Endothelial cell (in vitro differentiated cells): ENCODE measurements at regions not wholly inside any gene's neighbourhood (a gene's known extent, or its start where the extent isn't known, plus 50 kb on each side); places are given as distances from the start of the nearest gene placed in this dataset.
"Not testable (repeated sequence)": the region's sequence is repeated elsewhere in the genome, so short reads cannot be mapped to it uniquely, and the experiment has no call there.

Experiments used
- DNase-seq: peaks from one replicate; pipeline ENCODE4 v3.0.0; 2021; ENCODE audit warnings: low spot score
- H3K27ac Mint-ChIP-seq: one replicate; pipeline ENCODE4 v1.8.0; 2021; ENCODE audit warnings: mixed read lengths, inconsistent platforms; ENCODE audit not compliant: unreplicated experiment
- H3K27me3 Mint-ChIP-seq: one replicate; pipeline ENCODE4 v1.8.0; 2021; ENCODE audit warnings: mild to moderate bottlenecking, moderate library complexity, mixed read lengths, inconsistent platforms; ENCODE audit not compliant: unreplicated experiment
- H3K36me3 Mint-ChIP-seq: one replicate; pipeline ENCODE4 v1.8.0; 2021; ENCODE audit warnings: mild to moderate bottlenecking, low read depth, mixed read lengths, inconsistent platforms; ENCODE audit not compliant: unreplicated experiment
- H3K4me1 Mint-ChIP-seq: one replicate; pipeline ENCODE4 v1.8.0; 2021; ENCODE audit warnings: mild to moderate bottlenecking, mixed read lengths, inconsistent platforms; ENCODE audit not compliant: unreplicated experiment
- H3K4me3 Mint-ChIP-seq: one replicate; pipeline ENCODE4 v1.8.0; 2021; ENCODE audit warnings: mild to moderate bottlenecking, mixed read lengths, inconsistent platforms; ENCODE audit not compliant: unreplicated experiment
- H3K9me3 Mint-ChIP-seq: one replicate; pipeline ENCODE4 v1.8.0; 2021; ENCODE audit warnings: mixed read lengths, inconsistent platforms; ENCODE audit not compliant: unreplicated experiment
- CTCF ChIP-seq: fragments of 200-600 bp; sonication (generic); IDR thresholded peaks from one replicate; pipeline ENCODE4 v1.5.0; 2021; ENCODE audit warnings: antibody characterized with exemption; ENCODE audit not compliant: unreplicated experiment

- no peak overlapping the region for H3K4me3 Mint-ChIP-seq
- no peaks in the 10 kb centered on the region for H3K27me3 Mint-ChIP-seq
- no peak for TF ChIP-seq CTCF
- H3K36me3 Mint-ChIP-seq: no peaks in the 10 kb centered on the region
- H3K27ac Mint-ChIP-seq: no peak overlapping the region
- no peaks in the 10 kb centered on the region for H3K4me1 Mint-ChIP-seq
- H3K9me3 Mint-ChIP-seq: no peaks in the 10 kb centered on the region
- DNase-seq: no peak
Observed at GRCh38 chr5:117731446-117731845, 1156.8 kb upstream of the SEMA6A start.

GRCh38 chr5:117720784-117721183, 1146.2 kb upstream of the SEMA6A start:
- H3K4me3 Mint-ChIP-seq, H3K27me3 Mint-ChIP-seq, DNase-seq, H3K27ac Mint-ChIP-seq, H3K9me3 Mint-ChIP-seq, H3K36me3 Mint-ChIP-seq, H3K4me1 Mint-ChIP-seq: not testable (repeated sequence)

GRCh38 chr5:117719413-117719812, 1144.8 kb upstream of the SEMA6A start:
- H3K27me3 Mint-ChIP-seq: no peaks in the 10 kb centered on the region
- peaks cover 4% of the 10 kb centered on the region for H3K9me3 Mint-ChIP-seq
- no peak overlapping the region for H3K27ac Mint-ChIP-seq
- H3K4me1 Mint-ChIP-seq: no peaks in the 10 kb centered on the region
- no peaks in the 10 kb centered on the region for H3K36me3 Mint-ChIP-seq
- no peak for TF ChIP-seq CTCF
- H3K4me3 Mint-ChIP-seq: no peak overlapping the region
- DNase-seq: no peak

GRCh38 chr5:117713585-117714198, 1139.1 kb upstream of the SEMA6A start:
- H3K9me3 Mint-ChIP-seq: peaks cover 10% of the 10 kb centered on the region
- no peak overlapping the region for H3K27ac Mint-ChIP-seq

GRCh38 chr5:117701062-117701461, 1126.4 kb upstream of the SEMA6A start:
- no peak for DNase-seq
- Mint-ChIP-seq H3K4me1 (peaks cover 5% of the 10 kb centered on the region), H3K4me3 (no peak overlapping the region), H3K27me3 (no peaks in the 10 kb centered on the region), H3K27ac (no peak overlapping the region), H3K36me3 (no peaks in the 10 kb centered on the region), H3K9me3 (no peaks in the 10 kb centered on the region)
- no peak for TF ChIP-seq CTCF

More at GRCh38 chr5:117713585-117714198, 1139.1 kb upstream of the SEMA6A start:
- Mint-ChIP-seq H3K36me3 (peaks cover 4% of the 10 kb centered on the region), H3K4me3 (no peak overlapping the region), H3K27me3 (no peaks in the 10 kb centered on the region), H3K4me1 (no peaks in the 10 kb centered on the region)
- DNase-seq: peak; percentile 6
- no peak for TF ChIP-seq CTCF
